Common myeloid progenitor, CD34-positive (primary cell): ENCODE measurements at regions not wholly inside any gene's neighbourhood (a gene's known extent, or its start where the extent isn't known, plus 50 kb on each side); places are given as distances from the start of the nearest gene placed in this dataset.

Experiments used
- CTCF ChIA-PET: fragments of 350-600 bp; sonication (Branson Sonifier 250); formaldehyde crosslinking; loops from one replicate; lab custom pipeline; 2021; ENCODE audit warnings: antibody characterized with exemption; lab: Charles Lee
- POLR2A ChIA-PET: fragments of 350-600 bp; sonication (Branson Sonifier 250); formaldehyde crosslinking; loops from one replicate; lab custom pipeline; 2021; ENCODE audit warnings: antibody characterized with exemption; lab: Charles Lee
- DNase-seq, 3 donors: peaks; one replicate each; pipeline versions ENCODE4 v3.0.0 to v3.0.0-alpha.2; 2013
- H3K27ac ChIP-seq, 2 experiments: 1 replicate in 1 of 2; 2 replicates in 1 of 2; pipeline ENCODE4 v1.7.0; 2013; ENCODE audit warnings: inconsistent platforms in 2 of 2, low read length in 2 of 2, mild to moderate bottlenecking in 2 of 2, low read depth in 1 of 2, moderate library complexity in 1 of 2; ENCODE audit not compliant: severe bottlenecking in 2 of 2, insufficient read depth in 1 of 2, poor library complexity in 1 of 2
- H3K27me3 ChIP-seq, 5 experiments: replicated peaks in 2 of 5; 1 replicate in 3 of 5; 2 replicates in 2 of 5; pipeline versions ENCODE4 v1.6.1 to v1.7.0; 2013; ENCODE audit warnings: low read length in 4 of 5, mild to moderate bottlenecking in 2 of 5, moderate library complexity in 2 of 5, inconsistent platforms in 1 of 5; ENCODE audit not compliant: insufficient read depth in 5 of 5, control insufficient read depth in 4 of 5
- H3K36me3 ChIP-seq, 4 experiments: 1 replicate in 2 of 4; 2 replicates in 2 of 4; pipeline versions ENCODE4 v1.6.1 to v1.7.0; 2013; ENCODE audit warnings: low read length in 3 of 4, control low read depth in 1 of 4, mild to moderate bottlenecking in 1 of 4; ENCODE audit not compliant: control insufficient read depth in 4 of 4, insufficient read depth in 4 of 4
- H3K4me1 ChIP-seq, 4 experiments: 1 replicate in 3 of 4; 2 replicates in 1 of 4; pipeline versions ENCODE4 v1.6.1 to v1.7.1; 2013; ENCODE audit warnings: low read length in 3 of 4, mild to moderate bottlenecking in 3 of 4, control low read depth in 1 of 4, inconsistent platforms in 1 of 4, moderate library complexity in 1 of 4; ENCODE audit not compliant: control insufficient read depth in 4 of 4, insufficient read depth in 4 of 4; ENCODE audit errors: control extremely low read depth in 1 of 4
- H3K4me3 ChIP-seq, 7 experiments: 1 replicate in 4 of 7; 2 replicates in 3 of 7; pipeline versions ENCODE4 v1.5.1 to v1.7.0; 2013; ENCODE audit warnings: mild to moderate bottlenecking in 7 of 7, low read length in 6 of 7, moderate library complexity in 6 of 7, inconsistent platforms in 2 of 7, low read depth in 2 of 7, control low read depth in 1 of 7; ENCODE audit not compliant: insufficient read depth in 4 of 7, control insufficient read depth in 1 of 7; ENCODE audit errors: extremely low read depth in 1 of 7
- H3K9me3 ChIP-seq, 5 experiments: 1 replicate in 4 of 5; 2 replicates in 1 of 5; pipeline versions ENCODE4 v1.6.1 to v1.7.1; 2013; ENCODE audit warnings: low read length in 4 of 5, mild to moderate bottlenecking in 2 of 5, inconsistent platforms in 1 of 5, low read depth in 1 of 5, moderate library complexity in 1 of 5; ENCODE audit not compliant: control insufficient read depth in 4 of 5, insufficient read depth in 2 of 5; ENCODE audit errors: control extremely low read depth in 1 of 5
- WGBS: methylation state at CpG from one replicate; pipeline ENCODE4 v1.1.5; 2013; ENCODE audit not compliant: insufficient coverage; 5-methylcytosine and 5-hydroxymethylcytosine counted together

DNA sequence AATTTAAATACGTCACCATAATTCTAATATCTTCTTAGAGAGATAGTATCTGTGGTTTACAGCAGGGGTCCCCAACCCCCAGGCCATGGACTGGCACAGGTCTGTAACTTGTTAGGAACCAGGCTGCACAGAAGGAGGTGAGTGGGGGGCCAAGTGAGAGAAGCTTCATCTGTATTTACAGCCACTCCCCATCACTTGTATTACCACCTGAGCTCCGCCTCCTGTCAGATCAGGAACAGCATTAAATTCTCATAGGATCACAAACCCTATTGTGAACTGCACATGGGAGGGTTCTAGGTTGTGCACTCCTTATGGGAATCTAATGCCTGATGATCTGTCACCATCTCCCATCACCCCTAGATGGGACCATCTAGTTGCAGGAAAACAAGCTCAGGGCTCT is 282.6 kb downstream of the ICOS start:
- ChIA-PET CTCF (no interaction called here), POLR2A (no interaction called here)
- Histone ChIP-seq H3K4me3 (no peak overlapping the region), H3K27me3 (no peaks in the 10 kb centered on the region), H3K9me3 (peaks cover 0 to 7% (median 0%) of the 10 kb centered on the region in 5 experiments), H3K27ac (no peak overlapping the region), H3K36me3 (no peaks in the 10 kb centered on the region), H3K4me1 (no peaks in the 10 kb centered on the region)
- 100% methylated on average over 1 of the region's 2 CpGs for WGBS
- no peak for DNase-seq

DNA sequence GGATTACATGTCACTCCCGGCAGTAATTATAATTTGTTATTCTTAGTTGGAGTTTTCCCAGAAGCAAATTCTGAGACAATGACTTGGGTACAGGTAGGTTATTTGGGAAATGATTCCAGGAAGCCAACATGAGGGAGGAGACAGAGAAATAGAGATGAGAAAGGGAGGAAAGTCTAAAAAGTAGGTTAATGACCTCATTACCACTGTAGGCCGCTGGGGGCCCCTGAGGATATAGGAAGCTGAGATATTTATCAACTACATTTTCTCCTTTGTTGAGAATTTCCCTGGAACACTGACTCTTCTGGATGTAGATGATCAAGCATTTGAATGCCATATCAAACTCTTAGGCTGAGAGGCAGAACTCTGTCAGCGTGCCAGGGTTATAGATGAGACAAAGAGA is 284.3 kb downstream of the ICOS start:
- Histone ChIP-seq H3K4me3 (no peak overlapping the region), H3K4me1 (no peaks in the 10 kb centered on the region), H3K27ac (no peak overlapping the region), H3K27me3 (no peaks in the 10 kb centered on the region), H3K36me3 (no peaks in the 10 kb centered on the region), H3K9me3 (peaks cover 0 to 7% (median 0%) of the 10 kb centered on the region in 5 experiments)
- POLR2A ChIA-PET, result no interaction called here
- 100% methylated on average over 2 of the region's 3 CpGs for WGBS
- CTCF ChIA-PET, result no interaction called here
- no peak for DNase-seq

DNA sequence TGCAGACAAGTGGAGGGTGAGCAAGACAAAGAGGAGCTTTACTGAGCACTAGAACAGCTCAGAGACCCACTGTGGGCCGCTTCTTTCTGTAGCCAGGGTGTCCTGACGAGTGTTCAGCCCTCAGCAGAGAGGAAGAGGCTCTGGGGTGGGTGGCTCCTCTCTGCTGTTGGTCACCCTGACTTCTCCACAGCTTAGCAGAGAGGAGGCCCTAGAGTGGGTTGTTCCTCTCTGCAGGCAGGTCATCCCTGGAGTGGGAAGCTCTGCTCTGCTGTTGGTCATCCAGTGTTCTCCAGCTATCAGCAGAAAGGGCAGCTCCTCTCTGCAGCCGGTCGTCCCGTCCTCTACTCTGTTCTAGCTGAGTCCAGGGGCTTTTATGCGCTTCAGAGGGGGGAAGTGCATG is 286.5 kb downstream of the ICOS start:
- no peaks in the 10 kb centered on the region for H3K27me3 ChIP-seq
- ChIA-PET POLR2A (no interaction called here), CTCF (interaction anchor here (0.7 kb wide), 1 partner anchor 68 kb away, joined by 3 read pairs; no protein-coding TSS in a partner anchor)
- H3K27ac ChIP-seq, result no peak overlapping the region
- no peaks in the 10 kb centered on the region for H3K36me3 ChIP-seq
- no peaks in the 10 kb centered on the region for H3K4me1 ChIP-seq
- DNase-seq, result no peak
- WGBS, result 93% methylated on average over 4 of the region's 6 CpGs
- H3K4me3 ChIP-seq, result no peak overlapping the region
- peaks cover 0 to under 1% (median 0%) of the 10 kb centered on the region in 5 experiments for H3K9me3 ChIP-seq

DNA sequence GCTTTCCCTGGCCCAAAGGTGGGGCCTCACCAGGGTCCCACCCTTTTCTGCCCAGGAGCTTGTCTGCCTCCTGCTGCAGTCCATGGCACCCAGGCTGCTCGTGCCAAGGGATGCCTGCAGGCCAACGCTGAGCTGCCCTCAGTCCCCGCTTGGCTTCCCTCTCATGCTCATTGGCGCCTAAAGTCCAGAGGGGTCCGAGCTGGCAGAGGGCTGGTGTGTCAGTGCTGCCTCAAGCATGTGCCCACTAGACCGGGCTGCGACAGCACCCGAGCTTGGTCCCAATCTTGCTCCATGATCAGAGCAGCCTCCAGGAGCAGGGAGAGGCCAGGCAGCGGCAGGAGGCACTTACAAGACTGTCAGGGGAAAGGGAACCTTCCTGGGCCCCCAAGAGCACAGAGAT is 287.0 kb downstream of the ICOS start:
- ChIA-PET CTCF (interaction anchor here (0.7 kb wide), 1 partner anchor 68 kb away, joined by 3 read pairs; no protein-coding TSS in a partner anchor), POLR2A (no interaction called here)
- Histone ChIP-seq H3K4me1 (no peaks in the 10 kb centered on the region), H3K27me3 (no peaks in the 10 kb centered on the region), H3K4me3 (no peak overlapping the region), H3K9me3 (no peaks in the 10 kb centered on the region), H3K27ac (no peak overlapping the region), H3K36me3 (no peaks in the 10 kb centered on the region)
- WGBS, result 99% methylated on average over 8 of the region's 9 CpGs
- no peak for DNase-seq

DNA sequence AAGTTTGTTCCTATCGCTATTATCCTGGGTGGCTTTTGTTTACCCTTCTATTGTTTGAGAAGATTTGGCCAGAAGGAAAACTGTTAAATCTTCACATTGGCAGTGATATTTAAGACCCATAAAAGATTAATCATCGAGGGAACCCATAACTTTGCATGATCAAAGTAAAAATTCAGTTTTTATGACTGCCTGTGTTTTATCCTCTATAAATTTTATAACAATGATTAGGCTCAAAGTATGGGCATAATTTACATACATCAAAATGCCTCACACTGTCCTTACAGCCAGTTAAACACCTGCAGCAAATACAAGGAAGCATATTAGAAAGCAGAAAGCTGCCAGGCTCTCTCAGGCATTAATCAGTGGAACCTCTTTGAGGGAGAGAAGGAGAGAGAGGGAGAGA is 289.1 kb downstream of the ICOS start:
- H3K27me3 ChIP-seq, result no peaks in the 10 kb centered on the region
- DNase-seq, result no peak
- no peak overlapping the region for H3K27ac ChIP-seq
- WGBS, result 100% methylated on average over 1 of the region's 2 CpGs
- ChIA-PET POLR2A (no interaction called here), CTCF (no interaction called here)
- no peaks in the 10 kb centered on the region for H3K4me1 ChIP-seq
- H3K36me3 ChIP-seq, result no peaks in the 10 kb centered on the region
- H3K4me3 ChIP-seq, result no peak overlapping the region
- H3K9me3 ChIP-seq, result no peaks in the 10 kb centered on the region

DNA sequence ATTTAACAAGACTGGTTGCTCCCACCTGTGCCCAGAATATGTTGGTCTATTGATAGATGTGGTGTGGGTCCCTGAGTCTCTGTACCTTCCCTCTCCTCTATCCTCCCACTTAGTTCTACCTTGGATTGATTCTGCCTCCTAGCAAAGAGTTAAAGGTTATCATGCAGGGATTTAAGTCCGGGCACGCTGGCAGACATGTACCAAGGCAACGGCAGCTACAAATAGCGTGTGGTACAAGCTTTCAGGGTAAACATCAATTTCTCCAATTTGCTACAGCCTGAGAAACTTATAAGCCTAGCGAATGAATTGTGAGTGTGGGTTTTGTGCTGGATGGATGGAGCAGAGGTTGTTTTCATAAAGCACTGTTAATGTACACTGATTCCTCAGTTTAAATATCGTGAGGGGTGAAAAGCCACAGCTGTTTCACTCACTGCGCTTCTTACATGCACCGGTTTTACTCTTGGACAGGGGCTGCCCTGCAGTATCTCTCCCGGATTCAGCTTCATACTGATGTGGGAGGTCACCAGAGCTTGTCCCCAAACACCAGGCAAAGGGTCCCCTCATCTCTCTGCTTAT is 289.8 kb downstream of the ICOS start:
- POLR2A ChIA-PET, result no interaction called here

DNA sequence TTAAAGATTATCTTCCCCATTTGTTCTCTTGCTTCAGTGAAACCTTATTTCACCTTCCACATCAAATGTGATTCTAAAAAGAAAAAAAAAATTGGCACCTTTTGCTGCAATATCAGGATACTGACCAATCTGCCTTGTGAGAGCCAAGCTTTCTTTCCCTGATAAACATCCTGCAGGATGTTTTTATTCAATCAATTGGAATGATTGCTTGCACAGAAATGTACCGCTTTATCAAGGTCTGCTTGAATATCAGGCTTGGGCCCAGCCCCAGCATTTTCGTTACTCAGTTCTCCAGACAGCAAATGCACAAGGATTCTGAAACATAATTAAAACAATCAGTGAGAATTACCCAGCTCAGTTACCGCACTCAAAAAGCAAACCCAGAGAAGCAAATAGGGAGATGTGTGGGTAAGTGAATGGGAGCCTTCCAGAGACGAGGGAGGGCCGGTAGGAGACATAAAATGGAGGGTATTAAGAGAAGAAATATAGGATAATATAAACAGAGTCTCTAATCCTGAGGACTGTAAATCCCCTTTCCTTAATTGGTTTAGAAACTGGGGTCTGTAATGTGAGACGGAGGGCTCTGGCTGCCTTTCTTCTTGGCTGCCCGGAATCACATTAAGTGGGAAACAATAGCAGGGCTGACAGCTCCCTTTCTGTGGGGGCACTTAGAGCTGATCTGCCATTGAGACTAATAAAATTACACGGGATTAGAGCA is 291.8 kb downstream of the ICOS start:
- no peak overlapping the region for H3K27ac ChIP-seq
- ChIA-PET POLR2A (no interaction called here), CTCF (no interaction called here)
- no peak overlapping the region for H3K4me3 ChIP-seq
- 75% methylated on average over 4 of the region's 8 CpGs for WGBS
- H3K27me3 ChIP-seq, result no peaks in the 10 kb centered on the region
- no peaks in the 10 kb centered on the region for H3K36me3 ChIP-seq
- no peaks in the 10 kb centered on the region for H3K9me3 ChIP-seq
- no peak for DNase-seq
- no peaks in the 10 kb centered on the region for H3K4me1 ChIP-seq

More for the DNA sequence above, 289.8 kb downstream of the ICOS start:
- CTCF ChIA-PET, result no interaction called here
- Histone ChIP-seq H3K36me3 (no peaks in the 10 kb centered on the region), H3K4me1 (no peaks in the 10 kb centered on the region), H3K9me3 (no peaks in the 10 kb centered on the region), H3K27me3 (no peaks in the 10 kb centered on the region), H3K27ac (no peak overlapping the region), H3K4me3 (no peak overlapping the region)
- DNase-seq, result no peak
- WGBS, result 98% methylated on average over 8 of the region's 9 CpGs
